ENCODE measurements at regions not wholly inside any gene's neighbourhood (a gene's known extent, or its start where the extent isn't known, plus 50 kb on each side); places are given as distances from the start of the nearest gene placed in this dataset.

DNA sequence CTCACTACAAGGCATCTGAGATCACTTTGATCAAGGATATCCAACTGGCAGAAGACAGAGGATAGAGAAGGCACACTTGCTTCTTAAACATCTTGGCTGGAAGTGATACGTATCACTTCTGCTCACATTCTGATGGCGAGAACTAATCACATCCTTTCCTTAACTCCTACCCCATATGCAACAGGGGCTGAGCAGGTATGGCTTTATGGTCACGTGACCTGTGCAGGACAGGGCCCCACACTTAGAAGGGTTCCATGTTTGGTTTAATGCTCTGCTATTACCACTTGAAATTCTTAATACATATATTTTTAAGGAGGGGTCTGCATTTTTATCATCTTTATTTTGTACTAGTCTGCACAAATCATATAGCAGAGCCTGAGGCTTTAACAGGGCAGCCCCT, 177.3 kb downstream of the SLC15A5 start:
- peaks cover 4% of the 10 kb centered on the region for H3K36me3 Mint-ChIP-seq (ENCODE audit: low read depth, unreplicated experiment)
- H3K27me3 Mint-ChIP-seq (ENCODE audit: unreplicated experiment), result no peaks in the 10 kb centered on the region
- H3K4me3 Mint-ChIP-seq (ENCODE audit: unreplicated experiment), result no peak overlapping the region
- H3K27ac Mint-ChIP-seq (ENCODE audit: unreplicated experiment), result no peak overlapping the region
- H3K4me1 Mint-ChIP-seq (ENCODE audit: unreplicated experiment), result no peaks in the 10 kb centered on the region
- no peak for DNase-seq (ENCODE audit: low spot score)
- TF ChIP-seq, protein P1, sequence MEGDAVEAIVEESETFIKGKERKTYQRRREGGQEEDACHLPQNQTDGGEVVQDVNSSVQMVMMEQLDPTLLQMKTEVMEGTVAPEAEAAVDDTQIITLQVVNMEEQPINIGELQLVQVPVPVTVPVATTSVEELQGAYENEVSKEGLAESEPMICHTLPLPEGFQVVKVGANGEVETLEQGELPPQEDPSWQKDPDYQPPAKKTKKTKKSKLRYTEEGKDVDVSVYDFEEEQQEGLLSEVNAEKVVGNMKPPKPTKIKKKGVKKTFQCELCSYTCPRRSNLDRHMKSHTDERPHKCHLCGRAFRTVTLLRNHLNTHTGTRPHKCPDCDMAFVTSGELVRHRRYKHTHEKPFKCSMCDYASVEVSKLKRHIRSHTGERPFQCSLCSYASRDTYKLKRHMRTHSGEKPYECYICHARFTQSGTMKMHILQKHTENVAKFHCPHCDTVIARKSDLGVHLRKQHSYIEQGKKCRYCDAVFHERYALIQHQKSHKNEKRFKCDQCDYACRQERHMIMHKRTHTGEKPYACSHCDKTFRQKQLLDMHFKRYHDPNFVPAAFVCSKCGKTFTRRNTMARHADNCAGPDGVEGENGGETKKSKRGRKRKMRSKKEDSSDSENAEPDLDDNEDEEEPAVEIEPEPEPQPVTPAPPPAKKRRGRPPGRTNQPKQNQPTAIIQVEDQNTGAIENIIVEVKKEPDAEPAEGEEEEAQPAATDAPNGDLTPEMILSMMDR (IDR thresholded peaks at IDR 0.05; ENCODE audit: unreplicated experiment), result no peak
- H3K9me3 Mint-ChIP-seq (ENCODE audit: unreplicated experiment), result peaks cover 4% of the 10 kb centered on the region

DNA sequence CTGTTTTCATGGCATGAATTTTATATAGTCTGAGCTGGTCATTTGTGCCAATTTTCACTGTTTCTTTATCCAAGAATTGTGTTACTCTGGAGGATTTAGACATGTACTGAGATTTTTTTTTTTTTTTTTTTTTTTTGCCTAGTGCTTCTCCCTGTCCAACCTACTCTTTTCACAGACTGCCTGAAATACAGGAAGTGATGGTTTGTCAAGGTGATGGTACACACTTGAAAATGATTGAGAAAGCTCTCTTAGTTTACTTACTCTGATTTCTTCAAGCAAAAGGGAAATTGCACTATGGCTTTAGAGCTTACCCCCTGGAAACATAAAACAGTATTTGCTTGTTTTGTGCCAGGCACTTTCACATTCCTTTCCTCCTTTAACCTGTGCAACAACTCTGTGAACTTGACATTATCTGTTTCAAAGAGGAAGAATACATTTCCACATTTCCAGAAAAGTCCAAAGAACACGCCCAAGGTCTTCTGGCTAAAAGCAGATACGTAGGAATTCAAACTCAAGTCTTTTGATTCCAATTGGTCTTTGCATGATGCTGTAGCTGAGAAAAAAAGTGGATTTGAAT, 181.1 kb downstream of the SLC15A5 start:
- TF ChIP-seq, protein P1 (IDR thresholded peaks at IDR 0.05; ENCODE audit: unreplicated experiment), result no peak
- Mint-ChIP-seq H3K27ac (ENCODE audit: unreplicated experiment) (no peak overlapping the region), H3K9me3 (ENCODE audit: unreplicated experiment) (peaks cover 6% of the 10 kb centered on the region), H3K4me3 (ENCODE audit: unreplicated experiment) (no peak overlapping the region), H3K4me1 (ENCODE audit: unreplicated experiment) (no peaks in the 10 kb centered on the region), H3K36me3 (ENCODE audit: low read depth, unreplicated experiment) (no peaks in the 10 kb centered on the region), H3K27me3 (ENCODE audit: unreplicated experiment) (no peaks in the 10 kb centered on the region)
- DNase-seq (ENCODE audit: low spot score), result no peak

DNA sequence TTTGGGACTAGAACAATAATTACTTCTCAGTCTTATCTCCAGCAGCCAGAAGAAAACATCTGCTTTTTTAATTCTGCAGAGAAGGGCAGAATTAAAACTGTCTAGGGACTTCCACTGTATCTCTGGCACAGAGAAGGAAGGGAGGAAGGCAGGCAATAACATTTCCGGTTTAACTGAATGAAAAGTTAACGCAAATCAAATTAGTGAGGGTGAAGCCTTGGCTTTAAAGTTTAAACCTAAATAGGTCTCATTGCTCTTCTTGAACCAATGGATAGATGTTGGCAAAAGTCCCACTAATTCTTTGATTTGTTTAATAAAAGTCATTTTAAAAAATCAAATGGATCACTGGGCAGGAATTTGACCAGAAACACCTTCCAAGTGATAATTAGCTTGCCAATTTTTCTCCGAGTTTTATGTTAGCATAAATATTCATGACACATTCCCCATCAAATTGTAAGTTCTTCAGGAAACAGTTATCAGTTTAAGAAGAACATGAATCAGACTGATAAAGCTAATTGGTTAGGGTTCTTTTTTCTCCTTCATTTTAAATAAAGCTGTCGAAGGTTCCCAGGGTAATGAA, 181.9 kb downstream of the SLC15A5 start:
- Mint-ChIP-seq H3K36me3 (ENCODE audit: low read depth, unreplicated experiment) (no peaks in the 10 kb centered on the region), H3K27me3 (ENCODE audit: unreplicated experiment) (no peaks in the 10 kb centered on the region), H3K27ac (ENCODE audit: unreplicated experiment) (no peak overlapping the region), H3K4me1 (ENCODE audit: unreplicated experiment) (no peaks in the 10 kb centered on the region), H3K9me3 (ENCODE audit: unreplicated experiment) (peaks cover 6% of the 10 kb centered on the region), H3K4me3 (ENCODE audit: unreplicated experiment) (no peak overlapping the region)
- DNase-seq (ENCODE audit: low spot score), result no peak
- TF ChIP-seq, protein P1 (IDR thresholded peaks at IDR 0.05; ENCODE audit: unreplicated experiment), result no peak

DNA sequence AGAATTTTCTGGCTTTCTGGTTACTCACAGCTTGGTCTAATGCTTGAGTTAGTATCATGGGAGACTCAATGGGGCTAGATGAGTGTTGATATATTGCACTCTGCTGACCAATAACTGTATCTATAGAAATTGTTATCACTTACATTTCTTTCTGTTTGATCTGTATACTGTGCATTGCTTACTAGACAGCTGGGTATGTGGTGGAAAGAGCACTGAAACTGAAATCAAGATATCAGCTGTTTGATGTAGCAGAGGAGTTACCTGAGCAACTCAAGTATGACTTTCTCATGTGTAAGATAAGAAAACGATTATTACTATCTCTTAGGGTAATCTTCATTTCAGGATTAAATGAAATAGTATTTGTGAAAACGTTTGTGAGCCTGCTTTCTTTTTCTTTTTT, 183.0 kb downstream of the SLC15A5 start:
- Mint-ChIP-seq H3K9me3 (ENCODE audit: unreplicated experiment) (peaks cover 6% of the 10 kb centered on the region), H3K4me3 (ENCODE audit: unreplicated experiment) (no peak overlapping the region), H3K4me1 (ENCODE audit: unreplicated experiment) (no peaks in the 10 kb centered on the region), H3K27ac (ENCODE audit: unreplicated experiment) (no peak overlapping the region), H3K27me3 (ENCODE audit: unreplicated experiment) (no peaks in the 10 kb centered on the region), H3K36me3 (ENCODE audit: low read depth, unreplicated experiment) (no peaks in the 10 kb centered on the region)
- DNase-seq (ENCODE audit: low spot score), result no peak
- TF ChIP-seq, protein P1 (IDR thresholded peaks at IDR 0.05; ENCODE audit: unreplicated experiment), result no peak

DNA sequence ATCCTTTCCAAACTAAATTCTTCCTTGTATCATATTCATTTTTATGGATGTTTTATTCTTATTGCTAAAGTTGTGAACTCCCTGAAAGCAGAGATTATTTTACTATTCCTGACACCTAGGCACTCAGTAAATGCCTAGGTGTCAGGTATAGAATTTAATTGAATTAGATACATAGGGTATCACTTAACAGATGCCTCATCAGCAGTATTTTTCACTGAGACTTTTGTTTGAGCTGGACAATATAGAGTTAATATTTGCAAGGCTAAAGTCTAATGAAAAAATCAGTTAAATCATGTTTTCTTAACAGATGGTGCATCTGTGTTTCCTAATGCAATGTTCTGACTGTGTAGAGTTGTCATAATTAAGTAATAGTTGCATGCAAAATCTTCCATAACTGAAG, 182.7 kb downstream of the DERA start:
- DNase-seq (ENCODE audit: low spot score), result no peak
- TF ChIP-seq, protein P1 (IDR thresholded peaks at IDR 0.05; ENCODE audit: unreplicated experiment), result no peak
- H3K4me3 Mint-ChIP-seq (ENCODE audit: unreplicated experiment), result no peak overlapping the region
- H3K27me3 Mint-ChIP-seq (ENCODE audit: unreplicated experiment), result no peaks in the 10 kb centered on the region
- peaks cover 6% of the 10 kb centered on the region for H3K9me3 Mint-ChIP-seq (ENCODE audit: unreplicated experiment)
- H3K4me1 Mint-ChIP-seq (ENCODE audit: unreplicated experiment), result no peaks in the 10 kb centered on the region
- no peak overlapping the region for H3K27ac Mint-ChIP-seq (ENCODE audit: unreplicated experiment)
- no peaks in the 10 kb centered on the region for H3K36me3 Mint-ChIP-seq (ENCODE audit: low read depth, unreplicated experiment)
